Hepatocyte (in vitro differentiated cells): ENCODE measurements at regions not wholly inside any gene's neighbourhood (a gene's known extent, or its start where the extent isn't known, plus 50 kb on each side); places are given as distances from the start of the nearest gene placed in this dataset.

ENCODE experiments used
- DNase-seq: peaks from one replicate; pipeline ENCODE4 v3.0.0-alpha.2; 2016; ENCODE audit warnings: low spot score
- H2AFZ ChIP-seq: fragments of 200-600 bp; sonication (generic); 2 replicates; pipeline ENCODE4 v1.6.0; 2016; ENCODE audit warnings: antibody characterized with exemption, mild to moderate bottlenecking
- H3K27ac ChIP-seq: fragments of 200-600 bp; sonication (generic); 2 replicates; pipeline ENCODE4 v1.5.1; 2016; ENCODE audit warnings: mild to moderate bottlenecking
- H3K27me3 ChIP-seq: fragments of 200-600 bp; sonication (generic); 2 replicates; pipeline ENCODE4 v1.6.1; 2016
- H3K36me3 ChIP-seq: fragments of 200-600 bp; sonication (generic); replicated peaks from 2 replicates; pipeline ENCODE4 v1.5.1; 2016; ENCODE audit warnings: low read depth; ENCODE audit not compliant: insufficient read depth
- H3K4me1 ChIP-seq: fragments of 200-600 bp; sonication (generic); 2 replicates; pipeline ENCODE4 v1.5.1; 2016; ENCODE audit warnings: mild to moderate bottlenecking, moderate library complexity; ENCODE audit not compliant: insufficient read depth
- H3K4me2 ChIP-seq: fragments of 200-600 bp; sonication (generic); 2 replicates; pipeline ENCODE4 v1.6.0; 2016
- H3K4me3 ChIP-seq: fragments of 200-600 bp; sonication (generic); 2 replicates; pipeline ENCODE4 v1.5.1; 2016; ENCODE audit warnings: mild to moderate bottlenecking
- H3K79me2 ChIP-seq: fragments of 200-600 bp; sonication (generic); 2 replicates; pipeline ENCODE4 v1.6.0; 2017; ENCODE audit warnings: mild to moderate bottlenecking
- H3K9me2 ChIP-seq: fragments of 200-600 bp; sonication (generic); replicated peaks from 2 replicates; pipeline ENCODE4 v1.6.0; 2017; ENCODE audit warnings: mild to moderate bottlenecking; ENCODE audit not compliant: insufficient read depth
- H3K9me3 ChIP-seq: fragments of 200-600 bp; sonication (generic); 2 replicates; pipeline ENCODE4 v1.5.1; 2016; ENCODE audit warnings: low read depth, mild to moderate bottlenecking
- H4K20me1 ChIP-seq: fragments of 200-600 bp; sonication (generic); 2 replicates; pipeline ENCODE4 v1.6.0; 2016; ENCODE audit warnings: mild to moderate bottlenecking; ENCODE audit not compliant: insufficient read depth, poor library complexity, severe bottlenecking
- EZH2 ChIP-seq: fragments of 200-600 bp; sonication (generic); IDR thresholded peaks from 2 replicates; pipeline ENCODE4 v1.6.1; 2016; ENCODE audit warnings: antibody characterized with exemption, mild to moderate bottlenecking, borderline replicate concordance
- EZH2phosphoT487 ChIP-seq: fragments of 200-600 bp; sonication (generic); IDR thresholded peaks from one replicate; pipeline ENCODE4 v1.6.1; 2018; ENCODE audit warnings: antibody characterized with exemption, mild to moderate bottlenecking, low read depth, moderate library complexity; ENCODE audit not compliant: unreplicated experiment, severe bottlenecking
- WGBS: methylation state at CpG from one replicate; pipeline ENCODE4 v1.1.6; 2016; ENCODE audit warnings: low lambda C conversion rate; ENCODE audit errors: missing lambda C conversion rate; 5-methylcytosine and 5-hydroxymethylcytosine counted together
- TF ChIP-seq, protein P1 (sequence below): fragments of 200-600 bp; sonication (generic); IDR thresholded peaks from 2 replicates; pipeline ENCODE4 v1.5.1; 2016; ENCODE audit warnings: antibody characterized with exemption, mild to moderate bottlenecking; ENCODE audit not compliant: poor library complexity

DNA sequence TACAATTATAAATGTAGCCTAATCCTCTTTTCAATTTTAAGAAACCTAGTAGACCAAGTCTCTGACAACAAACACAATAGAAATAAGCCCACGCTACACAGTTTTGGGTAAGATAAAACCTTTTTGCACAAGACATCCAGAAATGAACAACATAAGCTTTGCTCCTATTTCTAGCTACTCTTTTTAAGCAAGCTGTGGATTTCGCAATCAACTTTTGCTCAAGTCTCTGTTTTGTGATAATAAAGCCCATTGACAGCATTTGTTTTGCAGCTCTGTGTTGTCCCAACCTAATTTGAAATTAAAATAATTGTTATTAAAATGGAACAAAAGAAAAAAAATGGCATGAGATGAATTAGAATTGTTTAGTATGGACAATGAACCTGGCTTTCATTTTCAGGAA, 287.9 kb upstream of the PUDP start:
- Histone ChIP-seq H3K9me2 (no peaks in the 10 kb centered on the region), H3K9me3 (no peaks in the 10 kb centered on the region), H3K27me3 (no peaks in the 10 kb centered on the region), H4K20me1 (no peaks in the 10 kb centered on the region), H3K79me2 (no peaks in the 10 kb centered on the region), H2AFZ (no peak overlapping the region), H3K4me3 (no peak overlapping the region), H3K27ac (no peak overlapping the region), H3K4me2 (no peak overlapping the region), H3K4me1 (no peaks in the 10 kb centered on the region), H3K36me3 (no peaks in the 10 kb centered on the region)
- DNase-seq, result no peak
- WGBS, result 63% methylated on average over 2 of the region's 2 CpGs
- TF ChIP-seq EZH2phosphoT487 (no peak), EZH2 (no peak)
- TF ChIP-seq, protein P1, sequence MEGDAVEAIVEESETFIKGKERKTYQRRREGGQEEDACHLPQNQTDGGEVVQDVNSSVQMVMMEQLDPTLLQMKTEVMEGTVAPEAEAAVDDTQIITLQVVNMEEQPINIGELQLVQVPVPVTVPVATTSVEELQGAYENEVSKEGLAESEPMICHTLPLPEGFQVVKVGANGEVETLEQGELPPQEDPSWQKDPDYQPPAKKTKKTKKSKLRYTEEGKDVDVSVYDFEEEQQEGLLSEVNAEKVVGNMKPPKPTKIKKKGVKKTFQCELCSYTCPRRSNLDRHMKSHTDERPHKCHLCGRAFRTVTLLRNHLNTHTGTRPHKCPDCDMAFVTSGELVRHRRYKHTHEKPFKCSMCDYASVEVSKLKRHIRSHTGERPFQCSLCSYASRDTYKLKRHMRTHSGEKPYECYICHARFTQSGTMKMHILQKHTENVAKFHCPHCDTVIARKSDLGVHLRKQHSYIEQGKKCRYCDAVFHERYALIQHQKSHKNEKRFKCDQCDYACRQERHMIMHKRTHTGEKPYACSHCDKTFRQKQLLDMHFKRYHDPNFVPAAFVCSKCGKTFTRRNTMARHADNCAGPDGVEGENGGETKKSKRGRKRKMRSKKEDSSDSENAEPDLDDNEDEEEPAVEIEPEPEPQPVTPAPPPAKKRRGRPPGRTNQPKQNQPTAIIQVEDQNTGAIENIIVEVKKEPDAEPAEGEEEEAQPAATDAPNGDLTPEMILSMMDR, result no peak

DNA sequence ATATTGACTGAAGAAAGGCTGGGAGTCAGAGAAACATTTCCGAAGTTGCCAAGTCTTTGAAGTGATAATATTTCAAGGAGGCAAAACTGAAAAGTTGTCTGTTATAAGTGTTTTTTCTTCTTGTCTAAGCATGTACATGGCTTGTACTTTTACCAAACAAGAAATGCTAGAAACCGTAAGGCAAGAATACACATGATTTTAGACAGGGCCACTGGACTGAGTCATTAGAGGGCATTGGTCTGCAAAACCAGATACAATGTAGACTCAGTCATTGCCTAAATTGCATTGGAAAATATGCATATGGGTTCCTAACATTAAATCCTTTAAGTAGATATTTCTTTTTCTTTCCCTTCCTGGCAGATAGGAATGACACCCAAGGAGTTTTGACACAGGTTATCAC, 284.9 kb upstream of the PUDP start:
- H3K36me3 ChIP-seq, result no peaks in the 10 kb centered on the region
- 85% methylated on average over 2 of the region's 2 CpGs for WGBS
- TF ChIP-seq, protein P1, result no peak
- TF ChIP-seq EZH2phosphoT487, result no peak
- TF ChIP-seq EZH2, result no peak
- no peaks in the 10 kb centered on the region for H3K9me3 ChIP-seq
- H3K79me2 ChIP-seq, result no peaks in the 10 kb centered on the region
- H2AFZ ChIP-seq, result no peak overlapping the region
- H3K4me1 ChIP-seq, result no peaks in the 10 kb centered on the region
- no peaks in the 10 kb centered on the region for H4K20me1 ChIP-seq
- H3K9me2 ChIP-seq, result no peaks in the 10 kb centered on the region
- no peak overlapping the region for H3K4me2 ChIP-seq
- no peaks in the 10 kb centered on the region for H3K27me3 ChIP-seq
- no peak overlapping the region for H3K27ac ChIP-seq
- no peak for DNase-seq
- H3K4me3 ChIP-seq, result no peak overlapping the region

DNA sequence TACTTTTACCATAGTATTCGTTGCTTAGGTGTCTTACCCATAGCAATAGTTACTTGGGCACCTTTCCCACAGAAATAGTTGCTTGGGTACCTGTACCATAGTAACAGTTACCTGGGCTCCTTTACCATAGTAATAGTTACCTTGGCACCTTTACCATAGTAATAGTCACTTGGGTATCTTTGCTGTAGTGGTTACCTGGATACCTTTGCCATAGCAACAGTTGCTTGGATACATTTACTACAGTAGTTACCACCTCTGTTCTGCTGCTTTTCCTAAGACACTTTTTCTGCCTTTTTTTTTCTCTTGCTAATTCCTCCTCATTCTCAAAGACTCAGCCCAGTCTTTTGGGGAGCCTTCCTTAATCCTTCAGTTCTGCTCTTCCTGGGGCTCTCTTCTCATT, 272.8 kb upstream of the PUDP start:
- DNase-seq, result no peak
- 83% methylated on average over 1 of the region's 1 CpG for WGBS
- TF ChIP-seq, protein P1, result no peak
- TF ChIP-seq EZH2, result no peak
- no peak for TF ChIP-seq EZH2phosphoT487
- no peaks in the 10 kb centered on the region for H3K36me3 ChIP-seq
- H3K9me2 ChIP-seq, result no peaks in the 10 kb centered on the region
- no peak overlapping the region for H3K4me3 ChIP-seq
- H4K20me1 ChIP-seq, result no peaks in the 10 kb centered on the region
- no peak overlapping the region for H3K4me2 ChIP-seq
- no peak overlapping the region for H2AFZ ChIP-seq
- no peaks in the 10 kb centered on the region for H3K9me3 ChIP-seq
- H3K27me3 ChIP-seq, result no peaks in the 10 kb centered on the region
- H3K27ac ChIP-seq, result no peak overlapping the region
- H3K79me2 ChIP-seq, result no peaks in the 10 kb centered on the region
- no peaks in the 10 kb centered on the region for H3K4me1 ChIP-seq

DNA sequence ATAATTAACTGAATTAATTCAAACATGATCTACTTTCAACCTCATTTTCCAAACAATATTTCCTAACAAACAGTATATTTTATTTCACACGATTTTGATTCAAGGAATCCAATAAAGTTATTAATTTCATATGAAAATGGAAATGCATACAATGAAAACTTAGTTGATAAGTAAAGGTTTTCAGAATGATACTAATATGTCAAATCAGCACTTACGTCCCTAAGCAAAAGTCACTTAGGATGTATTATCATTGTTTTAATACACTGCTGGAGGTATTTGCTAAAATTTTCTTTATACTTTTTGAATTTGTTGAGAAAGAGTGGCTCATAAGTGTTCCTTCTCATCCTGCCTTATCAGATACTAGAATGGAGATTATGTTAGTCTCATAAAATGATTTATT, 266.8 kb upstream of the PUDP start:
- WGBS, result 78% methylated on average over 2 of the region's 2 CpGs
- Histone ChIP-seq H3K79me2 (no peaks in the 10 kb centered on the region), H3K4me3 (no peak overlapping the region), H3K27me3 (no peaks in the 10 kb centered on the region), H3K9me2 (no peaks in the 10 kb centered on the region), H3K4me1 (no peaks in the 10 kb centered on the region), H3K36me3 (no peaks in the 10 kb centered on the region), H3K4me2 (no peak overlapping the region), H3K27ac (no peak overlapping the region), H3K9me3 (no peaks in the 10 kb centered on the region), H4K20me1 (no peaks in the 10 kb centered on the region), H2AFZ (no peak overlapping the region)
- TF ChIP-seq, protein P1, result no peak
- TF ChIP-seq EZH2 (no peak), EZH2phosphoT487 (no peak)
- no peak for DNase-seq
